ENCODE measurements at regions not wholly inside any gene's neighbourhood (a gene's known extent, or its start where the extent isn't known, plus 50 kb on each side); places are given as distances from the start of the nearest gene placed in this dataset.

GRCh38 chr13:22469452-22469851 is 711.3 kb upstream of the SGCG start:
- TF ChIP-seq FOSL1 (IDR thresholded peaks at IDR 0.05; ENCODE audit: low read depth) (no peak), YY1 (IDR thresholded peaks at IDR 0.05; ENCODE audit: extremely low read depth, insufficient replicate concordance, low read depth, low read length) (no peak), REST (IDR thresholded peaks at IDR 0.05; ENCODE audit: low read depth) (no peak), ELF1 (IDR thresholded peaks at IDR 0.05; ENCODE audit: borderline replicate concordance, low read depth) (no peak)
- Histone ChIP-seq H4K20me1 (ENCODE audit: insufficient read depth) (no peaks in the 10 kb centered on the region), H3K27ac (ENCODE audit: low read depth, low read length) (no peak overlapping the region), H3K79me2 (ENCODE audit: insufficient read depth, low read length) (no peaks in the 10 kb centered on the region), H3K4me1 (ENCODE audit: control insufficient read depth in 1 of 2, insufficient read depth in 2 of 2, low read length in 2 of 2) (no peaks in the 10 kb centered on the region), H3K27me3 (ENCODE audit: insufficient read depth, low read length) (no peaks in the 10 kb centered on the region), H2AFZ (ENCODE audit: low read depth, low read length, poor library complexity, severe bottlenecking) (no peak overlapping the region), H3K4me2 (ENCODE audit: low read length) (no peak overlapping the region), H3K9me3 (ENCODE audit: control insufficient read depth in 1 of 2, insufficient read depth in 1 of 2, low read depth in 1 of 2, low read length in 2 of 2) (no peaks in the 10 kb centered on the region), H3K4me3 (replicated peaks in 1 of 2; ENCODE audit: low read depth in 1 of 2, low read length in 2 of 2) (no peak overlapping the region), H3K36me3 (ENCODE audit: control insufficient read depth in 1 of 2, insufficient read depth in 2 of 2, low read length in 2 of 2) (no peaks in the 10 kb centered on the region), H3K9me2 (ENCODE audit: insufficient read depth) (no peaks in the 10 kb centered on the region), H3K9ac (ENCODE audit: low read length) (no peak overlapping the region)
- DNase-seq (ENCODE audit: low read depth, low spot score) (no peak), ATAC-seq (no peak)
- intact Hi-C loops (cut with micrococcal nuclease) = no loop called here
- ChIA-PET RAD21 (ENCODE audit: low non-redundant PET in 1 of 2, low total read pairs in 2 of 2, uncharacterized antibody in 2 of 2, unreplicated experiment in 2 of 2) (no interaction called here), POLR2A (no interaction called here), CTCF (no interaction called here)
- BruUV-seq (replicated peaks) = no TSS peak

GRCh38 chr13:22470075-22470474 is 710.7 kb upstream of the SGCG start:
- ChIA-PET POLR2A (no interaction called here), CTCF (no interaction called here), RAD21 (ENCODE audit: low non-redundant PET in 1 of 2, low total read pairs in 2 of 2, uncharacterized antibody in 2 of 2, unreplicated experiment in 2 of 2) (no interaction called here)
- Histone ChIP-seq H3K9me3 (ENCODE audit: control insufficient read depth in 1 of 2, insufficient read depth in 1 of 2, low read depth in 1 of 2, low read length in 2 of 2) (no peaks in the 10 kb centered on the region), H3K4me3 (replicated peaks in 1 of 2; ENCODE audit: low read depth in 1 of 2, low read length in 2 of 2) (no peak overlapping the region), H3K4me2 (ENCODE audit: low read length) (no peak overlapping the region), H3K36me3 (ENCODE audit: control insufficient read depth in 1 of 2, insufficient read depth in 2 of 2, low read length in 2 of 2) (no peaks in the 10 kb centered on the region), H3K79me2 (ENCODE audit: insufficient read depth, low read length) (no peaks in the 10 kb centered on the region), H3K9ac (ENCODE audit: low read length) (no peak overlapping the region), H3K9me2 (ENCODE audit: insufficient read depth) (no peaks in the 10 kb centered on the region), H3K4me1 (ENCODE audit: control insufficient read depth in 1 of 2, insufficient read depth in 2 of 2, low read length in 2 of 2) (no peaks in the 10 kb centered on the region), H2AFZ (ENCODE audit: low read depth, low read length, poor library complexity, severe bottlenecking) (no peak overlapping the region), H4K20me1 (ENCODE audit: insufficient read depth) (no peaks in the 10 kb centered on the region), H3K27me3 (ENCODE audit: insufficient read depth, low read length) (no peaks in the 10 kb centered on the region), H3K27ac (ENCODE audit: low read depth, low read length) (no peak overlapping the region)
- intact Hi-C loops (cut with micrococcal nuclease) = no loop called here
- TF ChIP-seq SIN3A (IDR thresholded peaks at IDR 0.05; ENCODE audit: low read depth) (no peak), ZFX (IDR thresholded peaks at IDR 0.05) (no peak), FOSL1 (IDR thresholded peaks at IDR 0.05; ENCODE audit: low read depth) (no peak), SP1 (IDR thresholded peaks at IDR 0.05; ENCODE audit: low read depth) (no peak), ZBTB33 (IDR thresholded peaks at IDR 0.05; ENCODE audit: extremely low read depth, insufficient replicate concordance, low read length) (no peak), RAD21 (IDR thresholded peaks at IDR 0.05; ENCODE audit: low read depth) (no peak), CTCF (IDR thresholded peaks at IDR 0.05 in 2 of 3, conservative IDR thresholded peaks at IDR 0.05 in 1 of 3; ENCODE audit: borderline replicate concordance in 1 of 3, insufficient read depth in 1 of 3, low read depth in 2 of 3, low read length in 2 of 3) (no peak), ZNF274 (IDR thresholded peaks at IDR 0.05; ENCODE audit: low read depth, low read length) (no peak), CBX3 (IDR thresholded peaks at IDR 0.05; ENCODE audit: low read depth) (no peak), POLR2AphosphoS5 (IDR thresholded peaks at IDR 0.05; ENCODE audit: low read depth, low read length) (no peak)
- BruUV-seq (replicated peaks) = no TSS peak
- DNase-seq (ENCODE audit: low read depth, low spot score) (no peak), ATAC-seq (no peak)

Measured in HCT116 (cell line).